ENCODE measurements at regions not wholly inside any gene's neighbourhood (a gene's known extent, or its start where the extent isn't known, plus 50 kb on each side); places are given as distances from the start of the nearest gene placed in this dataset.

GRCh38 chr5:9953691-9954090 lies 296.0 kb downstream of the ATPSCKMT start:
- H3K36me3 ChIP-seq (ENCODE audit: insufficient read depth, low read length): no peaks in the 10 kb centered on the region
- H2AFZ ChIP-seq (ENCODE audit: low read depth, low read length): no peak overlapping the region
- no peaks in the 10 kb centered on the region for H3F3A ChIP-seq (ENCODE audit: insufficient read depth, low read length, poor library complexity, severe bottlenecking)
- H3K4me2 ChIP-seq (ENCODE audit: low read length): no peak overlapping the region
- H4K20me1 ChIP-seq (ENCODE audit: insufficient read depth): no peaks in the 10 kb centered on the region
- H3K79me2 ChIP-seq (replicated peaks; ENCODE audit: insufficient read depth, low read length): no peaks in the 10 kb centered on the region
- H3K27ac ChIP-seq (ENCODE audit: low read length): no peak overlapping the region
- no peaks in the 10 kb centered on the region for H3K27me3 ChIP-seq (ENCODE audit: insufficient read depth, low read depth, low read length)
- H3K9me2 ChIP-seq (ENCODE audit: insufficient read depth, low read length): no peaks in the 10 kb centered on the region
- H3K4me3 ChIP-seq (ENCODE audit: low read length): no peak overlapping the region
- no peaks in the 10 kb centered on the region for H3K9me3 ChIP-seq (ENCODE audit: low read length)
- no peak overlapping the region for H3K9ac ChIP-seq (ENCODE audit: low read length)
- TF ChIP-seq EP300 (conservative IDR thresholded peaks at IDR 0.05; ENCODE audit: poor library complexity, severe bottlenecking) (no peak), MXI1 (conservative IDR thresholded peaks at IDR 0.05; ENCODE audit: poor library complexity, severe bottlenecking) (no peak), POLR2AphosphoS5 (IDR thresholded peaks at IDR 0.05) (no peak), REST (IDR thresholded peaks at IDR 0.05; ENCODE audit: borderline replicate concordance) (no peak), RAD21 (conservative IDR thresholded peaks at IDR 0.05) (no peak), EZH2 (IDR thresholded peaks at IDR 0.05; ENCODE audit: borderline replicate concordance, insufficient read depth, low read length, poor library complexity, severe bottlenecking) (no peak), TAF1 (IDR thresholded peaks at IDR 0.05; ENCODE audit: low read depth) (no peak), SMC3 (conservative IDR thresholded peaks at IDR 0.05; ENCODE audit: poor library complexity) (no peak)
- TF ChIP-seq, protein P1, sequence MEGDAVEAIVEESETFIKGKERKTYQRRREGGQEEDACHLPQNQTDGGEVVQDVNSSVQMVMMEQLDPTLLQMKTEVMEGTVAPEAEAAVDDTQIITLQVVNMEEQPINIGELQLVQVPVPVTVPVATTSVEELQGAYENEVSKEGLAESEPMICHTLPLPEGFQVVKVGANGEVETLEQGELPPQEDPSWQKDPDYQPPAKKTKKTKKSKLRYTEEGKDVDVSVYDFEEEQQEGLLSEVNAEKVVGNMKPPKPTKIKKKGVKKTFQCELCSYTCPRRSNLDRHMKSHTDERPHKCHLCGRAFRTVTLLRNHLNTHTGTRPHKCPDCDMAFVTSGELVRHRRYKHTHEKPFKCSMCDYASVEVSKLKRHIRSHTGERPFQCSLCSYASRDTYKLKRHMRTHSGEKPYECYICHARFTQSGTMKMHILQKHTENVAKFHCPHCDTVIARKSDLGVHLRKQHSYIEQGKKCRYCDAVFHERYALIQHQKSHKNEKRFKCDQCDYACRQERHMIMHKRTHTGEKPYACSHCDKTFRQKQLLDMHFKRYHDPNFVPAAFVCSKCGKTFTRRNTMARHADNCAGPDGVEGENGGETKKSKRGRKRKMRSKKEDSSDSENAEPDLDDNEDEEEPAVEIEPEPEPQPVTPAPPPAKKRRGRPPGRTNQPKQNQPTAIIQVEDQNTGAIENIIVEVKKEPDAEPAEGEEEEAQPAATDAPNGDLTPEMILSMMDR (IDR thresholded peaks at IDR 0.05; ENCODE audit: poor library complexity, severe bottlenecking): no peak

- Histone ChIP-seq H3K9me2 (ENCODE audit: insufficient read depth, low read length) (no peaks in the 10 kb centered on the region), H3K27me3 (ENCODE audit: insufficient read depth, low read depth, low read length) (no peaks in the 10 kb centered on the region), H3K4me3 (ENCODE audit: low read length) (no peak overlapping the region), H3K4me2 (ENCODE audit: low read length) (no peak overlapping the region), H3K27ac (ENCODE audit: low read length) (no peak overlapping the region), H4K20me1 (ENCODE audit: insufficient read depth) (no peaks in the 10 kb centered on the region), H3K36me3 (ENCODE audit: insufficient read depth, low read length) (no peaks in the 10 kb centered on the region), H3F3A (ENCODE audit: insufficient read depth, low read length, poor library complexity, severe bottlenecking) (no peaks in the 10 kb centered on the region), H3K79me2 (replicated peaks; ENCODE audit: insufficient read depth, low read length) (no peaks in the 10 kb centered on the region), H2AFZ (ENCODE audit: low read depth, low read length) (no peak overlapping the region), H3K9me3 (ENCODE audit: low read length) (no peaks in the 10 kb centered on the region), H3K9ac (ENCODE audit: low read length) (no peak overlapping the region)
- TF ChIP-seq SMC3 (conservative IDR thresholded peaks at IDR 0.05; ENCODE audit: poor library complexity) (no peak), REST (IDR thresholded peaks at IDR 0.05; ENCODE audit: borderline replicate concordance) (no peak), RAD21 (conservative IDR thresholded peaks at IDR 0.05) (no peak), POLR2AphosphoS5 (IDR thresholded peaks at IDR 0.05) (no peak), MXI1 (conservative IDR thresholded peaks at IDR 0.05; ENCODE audit: poor library complexity, severe bottlenecking) (no peak), EZH2 (IDR thresholded peaks at IDR 0.05; ENCODE audit: borderline replicate concordance, insufficient read depth, low read length, poor library complexity, severe bottlenecking) (no peak), TAF1 (IDR thresholded peaks at IDR 0.05; ENCODE audit: low read depth) (no peak), EP300 (conservative IDR thresholded peaks at IDR 0.05; ENCODE audit: poor library complexity, severe bottlenecking) (no peak)
- TF ChIP-seq, protein P1 (IDR thresholded peaks at IDR 0.05; ENCODE audit: poor library complexity, severe bottlenecking): no peak
Observed at GRCh38 chr5:9951865-9952516, 297.7 kb downstream of the ATPSCKMT start.

All from neural cell (in vitro differentiated cells).